ENCODE measurements at regions not wholly inside any gene's neighbourhood (a gene's known extent, or its start where the extent isn't known, plus 50 kb on each side); places are given as distances from the start of the nearest gene placed in this dataset.

- no peak for DNase-seq (ENCODE audit: low spot score)
Observed at GRCh38 chr10:89095701-89096391, 105.2 kb downstream of the FAS start.

- DNase-seq (ENCODE audit: low spot score), result no peak
Observed at GRCh38 chr10:89093728-89094127, 103.1 kb downstream of the FAS start.

GRCh38 chr10:89092981-89093380 is 102.4 kb downstream of the FAS start:
- DNase-seq (ENCODE audit: low spot score), result no peak

GRCh38 chr10:89092439-89092838 is 101.8 kb downstream of the FAS start:
- no peak for DNase-seq (ENCODE audit: low spot score)

GRCh38 chr10:89091496-89091895 is 100.9 kb downstream of the FAS start:
- DNase-seq (ENCODE audit: low spot score), result no peak

- DNase-seq (ENCODE audit: low spot score), result no peak
Observed at GRCh38 chr10:89090756-89091445, 100.3 kb downstream of the FAS start.

- no peak for DNase-seq (ENCODE audit: low spot score)
Observed at GRCh38 chr10:89086801-89087521, 96.4 kb downstream of the FAS start.

- DNase-seq (ENCODE audit: low spot score), result no peak
Observed at GRCh38 chr10:89085153-89085552, 94.6 kb downstream of the FAS start.

- no peak for DNase-seq (ENCODE audit: low spot score)
Observed at GRCh38 chr10:89082086-89082485, 91.5 kb downstream of the FAS start.

- DNase-seq (ENCODE audit: low spot score), result no peak
Observed at GRCh38 chr10:89080660-89081059, 90.1 kb downstream of the FAS start.

- no peak for DNase-seq (ENCODE audit: low spot score)
Observed at GRCh38 chr10:89079961-89080360, 89.4 kb downstream of the FAS start.

- DNase-seq (ENCODE audit: low spot score), result peak; percentile 28
Observed at GRCh38 chr10:89078724-89079672, 88.4 kb downstream of the FAS start.

GRCh38 chr10:89076120-89076519 is 85.5 kb downstream of the FAS start:
- no peak for DNase-seq (ENCODE audit: low spot score)

GRCh38 chr10:89075631-89076030 is 85.0 kb downstream of the FAS start:
- DNase-seq (ENCODE audit: low spot score), result no peak

- DNase-seq (ENCODE audit: low spot score), result no peak
Observed at GRCh38 chr10:89074120-89074519, 83.5 kb downstream of the FAS start.

- no peak for DNase-seq (ENCODE audit: low spot score)
Observed at GRCh38 chr10:89073719-89074118, 83.1 kb downstream of the FAS start.

- no peak for DNase-seq (ENCODE audit: low spot score)
Observed at GRCh38 chr10:89069589-89069988, 79.0 kb downstream of the FAS start.

Data from COLO829 (cell line).